GM10248 (cell line): ENCODE measurements at regions not wholly inside any gene's neighbourhood (a gene's known extent, or its start where the extent isn't known, plus 50 kb on each side); places are given as distances from the start of the nearest gene placed in this dataset.

ENCODE experiments used
- CTCF ChIA-PET: fragments of 300-600 bp; sonication (Branson Sonifier 250); formaldehyde crosslinking; extraction: SDS; loops from one replicate; lab custom pipeline; 2021; ENCODE audit warnings: antibody characterized with exemption; lab: Yijun Ruan, JAX
- POLR2A ChIA-PET: fragments of 350-650 bp; sonication (Branson Sonifier 250); formaldehyde crosslinking; extraction: SDS; loops from one replicate; lab custom pipeline; 2020; ENCODE audit warnings: antibody characterized with exemption; lab: Yijun Ruan, JAX
- DNase-seq: peaks from one replicate; pipeline ENCODE4 v3.0.0; 2012; ENCODE audit errors: extremely low spot score
- TF ChIP-seq, protein P1 (sequence below): IDR thresholded peaks from 2 replicates; pipeline ENCODE4 v1.5.1; 2012; ENCODE audit warnings: mild to moderate bottlenecking, low read depth; ENCODE audit errors: extremely low read depth, missing control alignments, control extremely low read depth

DNA sequence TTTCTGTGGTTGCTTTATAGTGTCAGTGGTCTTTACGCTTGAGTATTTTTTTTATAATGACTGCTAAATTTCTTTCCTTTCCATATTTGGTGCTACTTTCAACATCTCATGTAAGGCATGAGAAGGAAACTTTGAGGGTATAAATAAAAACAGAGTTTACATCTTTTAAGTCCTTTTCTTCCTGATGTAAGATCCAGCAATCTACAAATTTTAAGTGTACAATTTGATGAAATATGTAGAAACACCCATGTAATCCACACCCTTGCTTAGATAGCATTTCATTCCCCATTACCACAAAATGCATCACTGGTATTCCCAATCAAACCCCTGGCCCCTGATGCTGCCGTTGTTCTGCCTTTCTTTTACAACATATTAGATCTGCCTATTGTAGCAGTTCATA, 769.1 kb downstream of the CCDC85A start:
- no peak for DNase-seq
- CTCF ChIA-PET, result no interaction called here
- TF ChIP-seq, protein P1, sequence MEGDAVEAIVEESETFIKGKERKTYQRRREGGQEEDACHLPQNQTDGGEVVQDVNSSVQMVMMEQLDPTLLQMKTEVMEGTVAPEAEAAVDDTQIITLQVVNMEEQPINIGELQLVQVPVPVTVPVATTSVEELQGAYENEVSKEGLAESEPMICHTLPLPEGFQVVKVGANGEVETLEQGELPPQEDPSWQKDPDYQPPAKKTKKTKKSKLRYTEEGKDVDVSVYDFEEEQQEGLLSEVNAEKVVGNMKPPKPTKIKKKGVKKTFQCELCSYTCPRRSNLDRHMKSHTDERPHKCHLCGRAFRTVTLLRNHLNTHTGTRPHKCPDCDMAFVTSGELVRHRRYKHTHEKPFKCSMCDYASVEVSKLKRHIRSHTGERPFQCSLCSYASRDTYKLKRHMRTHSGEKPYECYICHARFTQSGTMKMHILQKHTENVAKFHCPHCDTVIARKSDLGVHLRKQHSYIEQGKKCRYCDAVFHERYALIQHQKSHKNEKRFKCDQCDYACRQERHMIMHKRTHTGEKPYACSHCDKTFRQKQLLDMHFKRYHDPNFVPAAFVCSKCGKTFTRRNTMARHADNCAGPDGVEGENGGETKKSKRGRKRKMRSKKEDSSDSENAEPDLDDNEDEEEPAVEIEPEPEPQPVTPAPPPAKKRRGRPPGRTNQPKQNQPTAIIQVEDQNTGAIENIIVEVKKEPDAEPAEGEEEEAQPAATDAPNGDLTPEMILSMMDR, result no peak
- POLR2A ChIA-PET, result no interaction called here

DNA sequence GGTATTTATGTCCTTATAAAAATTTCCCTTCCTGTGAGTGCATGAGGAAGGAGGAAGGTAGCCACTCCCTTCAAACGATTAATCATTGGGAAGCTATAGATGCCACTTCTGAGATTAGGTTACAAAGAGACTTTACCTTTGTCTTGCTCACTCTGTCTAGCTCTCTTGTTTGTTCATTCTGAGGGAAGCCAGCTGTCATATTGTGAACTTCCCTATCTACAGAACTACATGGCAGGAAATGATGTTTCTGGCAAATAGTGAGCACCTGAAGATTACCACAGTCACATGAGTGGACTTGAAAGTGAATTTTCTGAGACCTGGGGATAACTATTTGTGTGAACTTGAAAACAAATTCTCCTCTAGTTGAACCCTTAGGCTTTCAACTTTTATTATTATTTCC, 776.8 kb downstream of the CCDC85A start:
- CTCF ChIA-PET, result no interaction called here
- DNase-seq, result no peak
- TF ChIP-seq, protein P1, result no peak
- POLR2A ChIA-PET, result no interaction called here

DNA sequence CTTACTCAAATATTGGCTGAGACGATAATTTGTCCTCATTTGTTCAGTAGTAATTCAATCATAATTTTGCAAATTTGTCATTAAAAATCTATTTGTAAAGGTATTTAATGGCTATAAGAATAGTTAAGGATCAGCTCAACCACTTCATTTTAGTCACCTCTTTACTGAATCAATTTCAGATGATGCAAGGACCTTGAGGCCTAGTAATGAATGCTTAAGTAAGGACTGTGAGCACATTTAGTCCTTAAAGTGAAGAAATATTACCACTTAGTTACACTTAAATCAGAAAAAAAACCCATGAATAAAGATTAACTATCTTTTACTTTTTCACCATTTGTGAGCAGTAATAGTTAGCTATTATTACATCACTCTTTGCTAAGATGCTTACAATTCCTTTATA, 778.9 kb downstream of the CCDC85A start:
- ChIA-PET POLR2A (no interaction called here), CTCF (no interaction called here)
- no peak for DNase-seq
- TF ChIP-seq, protein P1, result no peak

DNA sequence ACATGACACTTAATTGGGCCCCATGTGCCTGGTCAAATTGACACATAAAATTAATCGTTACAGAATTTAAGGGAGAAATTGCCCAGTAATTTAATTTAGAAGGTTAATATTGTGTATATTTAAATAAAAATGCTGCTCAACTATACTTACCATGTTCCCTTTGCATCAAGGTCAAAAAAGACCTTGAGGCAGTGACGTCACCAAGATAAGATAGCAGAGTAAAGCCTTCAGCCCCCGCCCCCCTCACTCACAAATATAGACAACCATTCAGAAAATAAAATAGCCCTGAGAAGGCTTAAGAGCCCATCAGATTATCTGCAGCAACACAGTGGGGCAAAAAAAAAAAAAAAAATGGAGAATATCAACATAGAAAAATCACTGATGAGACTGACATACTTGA, 785.7 kb downstream of the CCDC85A start:
- no peak for DNase-seq
- ChIA-PET POLR2A (interaction anchor here (0.7 kb wide), 1 partner anchor 17 kb away, joined by 9 read pairs; no protein-coding TSS in a partner anchor), CTCF (no interaction called here)
- TF ChIP-seq, protein P1, result no peak

DNA sequence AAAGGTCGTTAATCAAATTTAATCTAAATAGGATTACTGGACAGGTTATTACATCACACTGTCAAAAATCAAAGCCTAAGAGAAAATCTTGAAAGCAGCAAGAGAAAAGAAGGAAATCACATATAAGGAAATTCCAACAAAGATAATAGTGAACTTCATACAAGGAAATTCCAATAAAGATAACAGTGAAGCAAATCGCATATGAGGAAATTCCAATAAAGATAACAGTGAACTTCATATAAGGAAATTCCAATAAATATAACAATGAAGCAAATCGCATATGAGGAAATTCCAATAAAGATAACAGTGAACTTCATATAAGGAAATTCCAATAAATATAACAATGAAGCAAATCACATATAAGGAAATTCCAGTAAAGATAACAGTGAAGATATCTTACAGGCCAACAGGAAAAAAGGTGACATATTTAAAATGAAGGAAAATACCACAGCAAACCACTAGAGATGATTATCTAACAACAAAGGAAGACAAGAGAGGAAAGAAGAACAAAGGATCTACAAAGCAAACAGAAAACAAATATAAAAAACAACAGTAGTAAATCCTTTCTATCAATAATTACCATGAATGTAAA, 787.7 kb downstream of the CCDC85A start:
- POLR2A ChIA-PET, result no interaction called here
- DNase-seq, result no peak
- CTCF ChIA-PET, result no interaction called here
- TF ChIP-seq, protein P1, result no peak

DNA sequence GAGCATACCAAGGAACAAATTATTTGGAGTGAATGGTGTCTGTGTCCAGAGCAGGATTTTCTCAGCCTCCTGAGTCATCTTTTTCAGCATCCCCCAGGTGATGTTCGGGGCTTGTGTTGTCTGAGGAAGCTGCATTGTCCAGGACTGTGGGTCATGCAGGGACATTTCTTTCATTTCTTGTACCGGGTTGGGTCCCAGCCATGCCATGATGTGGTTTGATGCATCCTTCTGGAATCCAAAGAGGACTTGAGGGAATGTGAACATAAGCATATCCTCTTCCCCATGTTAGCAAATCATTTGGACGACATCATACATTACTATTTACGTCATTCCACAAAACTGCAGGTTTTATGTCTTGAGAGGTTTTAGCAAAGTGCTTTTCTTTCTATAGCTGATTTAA, 797.8 kb downstream of the CCDC85A start:
- DNase-seq, result no peak
- TF ChIP-seq, protein P1, result no peak
- POLR2A ChIA-PET, result no interaction called here
- CTCF ChIA-PET, result no interaction called here
